Stimulated activated CD4-positive, alpha-beta T cell treated with anti-CD3 and anti-CD28 coated beads, Interleukin-2, amount 100 ng/mL, for 24 hours (primary cell): ENCODE measurements at regions not wholly inside any gene's neighbourhood (a gene's known extent, or its start where the extent isn't known, plus 50 kb on each side); places are given as distances from the start of the nearest gene placed in this dataset.
"Not testable (repeated sequence)": the region's sequence is repeated elsewhere in the genome, so short reads cannot be mapped to it uniquely, and the experiment has no call there.

Source experiments
- DNase-seq, 2 donors: peaks; one replicate each; pipeline ENCODE4 v3.0.0-alpha.2; 2020

GRCh38 chr5:12636209-12636608 is 732.0 kb upstream of the CTNND2 start:
- no peak for DNase-seq

DNA sequence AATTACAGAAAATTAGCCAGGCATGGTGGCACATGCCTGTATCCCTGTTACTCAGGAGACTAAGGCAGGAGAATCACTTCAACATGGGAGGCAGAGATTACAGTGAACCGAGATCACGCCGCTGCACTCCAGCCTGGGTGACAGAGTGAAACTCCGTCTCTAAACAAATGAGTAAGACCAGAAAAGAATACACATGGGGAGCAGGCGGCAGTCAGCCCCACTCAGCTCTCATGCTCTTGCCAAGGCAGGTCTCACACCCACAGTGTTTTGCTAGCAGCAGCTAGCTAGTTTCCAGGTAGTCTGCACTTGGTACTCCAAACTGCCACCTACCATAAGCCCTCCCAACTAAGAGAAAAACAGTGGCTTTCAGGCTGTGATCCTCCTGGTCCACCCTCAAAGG is 722.3 kb upstream of the CTNND2 start:
- DNase-seq: no peak

- DNase-seq: no peak
These were observed 721.5 kb upstream of the CTNND2 start for GRCh38 chr5:12625667-12626263.

- no peak for DNase-seq
These were observed 720.7 kb upstream of the CTNND2 start for GRCh38 chr5:12624776-12625560.

GRCh38 chr5:12623408-12623807 is 719.2 kb upstream of the CTNND2 start:
- DNase-seq: no peak

DNA sequence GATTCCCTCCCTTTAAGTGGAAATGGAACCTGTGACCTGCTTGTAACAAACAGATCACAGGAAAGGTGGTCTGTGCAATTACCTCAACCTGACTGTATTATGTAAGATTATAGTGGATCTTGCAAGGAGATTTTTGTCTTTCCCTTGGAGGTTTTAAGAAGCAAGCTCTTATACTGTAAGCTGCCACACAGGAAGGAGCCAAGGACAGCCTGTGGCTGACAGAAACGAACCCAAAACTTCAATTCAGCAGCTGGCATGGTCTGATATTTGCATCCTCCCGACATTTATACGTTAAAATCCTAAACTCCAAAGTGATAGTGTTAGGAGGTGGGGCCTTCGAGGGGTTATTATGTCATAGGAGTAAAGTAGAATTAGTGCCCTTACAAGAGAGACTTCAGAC is 711.8 kb upstream of the CTNND2 start:
- no peak for DNase-seq

DNA sequence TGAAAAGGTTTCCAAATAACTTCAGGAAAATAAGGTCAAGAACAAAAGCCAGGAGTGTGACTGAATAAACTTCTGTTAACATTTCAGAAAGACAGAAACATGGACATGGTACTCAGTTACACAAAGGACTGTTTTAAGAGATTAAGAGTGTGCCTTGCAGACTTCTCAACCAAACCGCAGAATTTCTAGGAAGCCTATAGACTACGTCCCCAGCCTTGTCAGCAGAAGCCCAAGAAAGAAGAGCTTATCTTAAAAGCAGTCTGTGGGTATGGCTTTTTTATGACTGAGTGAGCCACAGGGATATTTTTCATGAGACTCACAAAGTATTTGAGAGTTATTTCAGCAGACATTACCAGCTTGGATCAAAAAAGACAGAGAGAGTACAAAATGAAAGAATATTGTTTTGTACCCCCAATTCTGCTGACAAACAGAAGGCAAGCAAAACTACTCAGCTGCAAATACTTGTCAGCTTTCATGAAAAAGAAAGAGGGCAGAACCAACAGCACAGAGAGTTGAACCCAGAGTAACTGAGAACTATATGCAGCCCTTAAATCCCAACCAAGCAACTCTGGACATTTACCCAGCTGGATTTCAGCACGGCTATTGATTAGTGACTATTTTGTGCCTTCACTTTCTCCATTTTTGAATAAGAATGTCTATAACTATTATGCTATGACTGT is 711.0 kb upstream of the CTNND2 start:
- no peak for DNase-seq

DNA sequence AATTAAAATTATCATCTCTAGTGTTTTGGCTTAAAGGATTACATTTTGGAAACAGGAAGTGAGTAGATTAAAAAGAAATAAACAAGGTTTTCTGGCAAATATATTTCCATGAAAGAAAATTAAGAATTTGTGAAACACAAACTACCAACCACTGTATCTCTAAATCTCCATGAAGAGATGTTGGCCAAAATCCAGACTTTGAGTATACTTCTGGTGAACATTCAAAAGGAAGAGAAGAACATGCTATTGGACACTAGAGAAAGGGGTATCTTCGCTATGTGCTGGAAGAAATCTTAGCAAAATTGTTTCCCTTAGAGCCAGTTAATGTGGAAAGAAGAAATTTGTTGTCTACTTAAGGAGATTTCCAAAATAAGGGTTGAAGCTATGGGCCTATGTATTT is 710.4 kb upstream of the CTNND2 start:
- DNase-seq: no peak

DNA sequence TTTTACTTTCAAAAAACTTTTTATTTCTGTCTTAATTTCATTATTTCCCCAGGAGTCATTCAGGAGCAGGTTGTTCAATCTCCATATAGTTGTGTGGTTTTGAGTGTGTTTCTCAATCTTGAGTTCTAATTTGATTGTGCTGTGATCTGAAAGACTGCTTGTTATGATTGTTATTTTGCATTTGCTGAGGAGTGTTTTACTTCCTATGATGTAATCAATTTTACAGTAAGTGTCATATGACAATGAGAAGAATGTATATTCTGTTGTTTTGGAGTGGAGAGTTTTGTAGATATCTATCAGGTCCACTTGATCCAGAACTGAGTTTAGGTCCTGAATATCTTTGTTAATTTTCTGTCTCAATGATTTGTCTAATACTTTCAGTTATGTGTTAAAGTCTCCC is 706.9 kb upstream of the CTNND2 start:
- no peak for DNase-seq

DNA sequence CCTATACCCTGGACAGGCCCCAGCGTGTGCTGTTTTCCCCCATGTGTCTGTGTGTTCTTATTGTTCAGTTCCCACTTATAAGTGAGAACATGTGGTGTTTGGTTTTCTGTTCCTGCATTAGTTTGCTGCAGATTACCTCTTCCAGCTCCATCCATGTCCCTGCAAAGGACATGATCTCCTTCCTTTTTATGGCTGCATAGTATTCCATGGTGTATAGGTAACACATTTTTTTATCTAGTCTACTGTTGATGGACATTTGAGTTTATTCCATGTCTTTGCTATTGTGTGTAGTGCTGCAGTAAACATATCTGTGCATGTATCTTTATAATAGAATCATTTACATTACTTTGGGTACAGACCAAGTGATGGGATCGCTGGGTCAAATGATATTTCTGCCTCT is 703.6 kb upstream of the CTNND2 start:
- not testable (repeated sequence) for DNase-seq

DNA sequence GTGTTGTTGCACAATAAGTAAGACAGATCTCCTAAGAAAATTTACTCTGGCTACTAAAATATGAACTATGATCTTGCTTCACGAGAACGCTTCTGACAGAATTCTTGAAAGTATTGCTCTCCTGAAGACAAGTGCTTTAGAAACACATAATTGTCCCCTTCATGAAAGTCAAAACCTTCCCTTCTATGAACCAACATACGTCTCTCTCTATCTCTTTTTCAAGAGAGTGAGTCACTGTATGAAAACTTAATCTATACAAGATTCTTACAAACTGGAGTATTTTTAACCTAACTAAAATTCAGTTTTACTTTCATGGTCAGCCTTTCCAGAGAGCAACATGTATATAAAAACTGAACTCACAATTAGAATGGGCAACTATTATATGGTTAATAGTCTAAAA is 688.0 kb upstream of the CTNND2 start:
- DNase-seq: no peak

DNA sequence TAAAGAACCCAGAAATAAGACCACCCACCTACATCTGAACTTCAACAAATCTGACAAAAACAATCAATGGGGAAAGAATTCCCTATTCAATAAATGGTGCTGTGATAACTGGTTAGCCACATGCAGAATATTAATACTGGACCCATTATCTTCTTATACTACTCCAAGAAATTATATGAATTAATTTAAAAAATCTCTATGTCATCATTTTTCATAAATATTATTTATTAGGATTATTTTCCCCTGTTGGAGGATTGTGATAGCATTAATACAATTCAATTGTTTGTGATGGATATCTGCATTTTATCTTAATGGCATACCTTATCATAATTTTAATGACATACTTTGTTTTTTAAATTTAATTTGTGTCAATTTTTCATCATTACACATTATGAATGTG is 682.2 kb upstream of the CTNND2 start:
- DNase-seq: no peak

GRCh38 chr5:12578803-12579202 is 674.6 kb upstream of the CTNND2 start:
- not testable (repeated sequence) for DNase-seq

- not testable (repeated sequence) for DNase-seq
These were observed 672.7 kb upstream of the CTNND2 start for GRCh38 chr5:12576953-12577352.

- not testable (repeated sequence) for DNase-seq
These were observed 670.2 kb upstream of the CTNND2 start for GRCh38 chr5:12574298-12575093.

DNA sequence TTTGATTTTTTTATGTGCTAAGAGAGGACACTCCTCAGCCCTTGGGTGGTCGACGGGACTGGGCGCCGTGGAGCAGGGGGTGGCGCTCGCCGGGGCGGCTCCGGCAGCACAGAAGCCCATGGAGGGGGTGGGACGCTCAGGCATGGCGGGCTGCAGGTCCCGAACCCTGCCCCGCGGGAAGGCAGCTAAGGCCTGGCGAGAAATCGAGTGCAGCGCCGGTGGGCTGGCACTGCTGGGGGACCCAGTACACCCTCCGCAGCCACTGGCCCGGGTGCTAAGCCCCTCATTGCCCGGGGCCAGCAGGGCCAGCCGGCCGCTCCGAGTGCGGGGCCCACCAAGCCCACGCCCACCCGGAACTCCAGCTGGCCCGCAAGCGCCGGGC is 669.7 kb upstream of the CTNND2 start:
- not testable (repeated sequence) for DNase-seq

- DNase-seq: no peak
These were observed 666.4 kb upstream of the CTNND2 start for GRCh38 chr5:12570688-12571087.

GRCh38 chr5:12566441-12566840 is 662.2 kb upstream of the CTNND2 start:
- no peak for DNase-seq

GRCh38 chr5:12557012-12557411 is 652.8 kb upstream of the CTNND2 start:
- DNase-seq: no peak

GRCh38 chr5:12526113-12526512 is 621.9 kb upstream of the CTNND2 start:
- DNase-seq: no peak

- no peak for DNase-seq
These were observed 617.9 kb upstream of the CTNND2 start for GRCh38 chr5:12522116-12522515.

DNA sequence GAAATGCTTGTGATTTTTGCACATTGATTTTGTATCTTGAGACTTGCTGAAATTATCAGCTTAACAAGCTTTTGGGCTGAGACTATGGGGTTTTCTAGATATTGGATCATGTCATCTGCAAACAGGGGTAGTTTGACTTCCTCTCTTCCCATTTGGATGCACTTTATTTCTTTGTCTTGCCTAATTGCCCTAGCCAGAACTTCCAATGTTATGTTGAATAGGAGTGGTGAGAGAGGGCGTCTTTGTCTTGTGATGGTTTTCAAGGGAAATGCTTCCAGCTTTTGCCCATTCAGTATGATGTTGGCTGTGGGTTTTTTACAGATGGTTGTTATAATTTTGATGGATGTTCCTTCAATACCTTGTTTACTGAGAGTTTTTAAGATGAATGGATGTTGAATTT is 600.7 kb upstream of the CTNND2 start:
- not testable (repeated sequence) for DNase-seq

DNA sequence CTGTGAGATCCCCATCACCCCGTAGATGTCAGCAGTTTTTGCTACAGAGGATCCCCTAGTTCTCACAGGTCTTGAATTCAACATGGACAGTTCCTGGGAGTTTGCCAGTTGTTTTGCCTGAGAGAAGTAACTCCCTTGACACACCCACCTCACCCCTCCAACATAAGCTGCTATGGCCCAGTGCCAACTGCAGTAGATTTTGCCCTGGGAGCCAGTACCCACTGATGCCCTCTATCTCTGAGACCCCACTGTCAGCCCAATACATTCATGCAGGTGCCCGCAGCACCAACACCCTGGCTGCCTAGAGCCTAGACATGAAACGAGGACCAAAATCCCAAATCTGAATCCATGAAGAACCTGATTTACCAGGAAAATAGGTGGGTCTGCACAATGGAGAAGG is 583.9 kb upstream of the CTNND2 start:
- no peak for DNase-seq
